ENCODE measurements at regions not wholly inside any gene's neighbourhood (a gene's known extent, or its start where the extent isn't known, plus 50 kb on each side); places are given as distances from the start of the nearest gene placed in this dataset.

DNA sequence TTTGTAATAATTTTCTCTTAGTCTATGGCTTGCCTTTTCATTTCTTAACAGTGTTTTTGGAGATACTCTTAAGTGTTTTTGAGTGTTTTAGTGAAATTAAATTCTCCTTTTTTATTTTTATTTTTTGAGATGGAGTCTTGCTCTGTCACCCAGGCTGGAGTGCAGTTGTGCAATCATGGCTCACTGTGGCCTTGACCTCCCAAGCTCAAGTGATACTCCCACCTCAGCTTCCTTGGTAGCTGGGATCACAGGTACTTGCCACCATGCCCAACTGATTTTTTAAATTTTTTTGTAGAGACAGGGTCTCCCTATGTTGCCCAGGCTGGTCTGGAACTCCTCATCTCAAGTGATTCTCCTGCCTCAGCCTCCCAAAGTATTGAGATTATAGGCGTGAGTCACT, 240.3 kb downstream of the PLPP3 start:
- H3K36me3 Mint-ChIP-seq, result peaks cover 0 to 2% of the 10 kb centered on the region in 2 donors
- H3K4me1 Mint-ChIP-seq, result no peaks in the 10 kb centered on the region
- peaks cover 14 to 20% of the 10 kb centered on the region in 2 donors for H3K27me3 Mint-ChIP-seq
- H3K9me3 Mint-ChIP-seq, result peaks cover 0 to 2% of the 10 kb centered on the region in 2 donors
- no peak overlapping the region for H3K4me3 Mint-ChIP-seq
- ATAC-seq (replicated peaks) (no peak), DNase-seq (no peak)
- H3K27ac Mint-ChIP-seq, result no peak overlapping the region

DNA sequence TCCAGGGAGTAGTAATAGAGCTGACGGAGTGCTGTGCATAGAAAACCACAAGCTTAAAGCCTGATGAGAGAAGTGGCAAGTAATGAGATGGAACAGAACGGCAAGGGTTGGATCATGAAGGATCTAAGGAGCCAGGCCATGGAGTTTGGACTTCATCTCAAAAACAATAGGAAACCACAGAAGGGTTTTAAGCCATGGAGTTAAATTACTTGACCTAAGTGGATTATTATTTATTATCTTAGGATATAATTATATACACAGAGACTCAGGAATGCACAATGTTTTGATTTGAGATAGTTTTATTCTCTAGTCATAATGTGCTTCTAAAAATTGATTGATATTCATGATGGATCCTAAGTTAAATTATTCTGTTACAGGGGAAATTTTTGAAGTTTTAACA, 242.4 kb downstream of the PLPP3 start:
- ATAC-seq (replicated peaks) (no peak), DNase-seq (no peak)
- no peaks in the 10 kb centered on the region for H3K4me1 Mint-ChIP-seq
- no peak overlapping the region for H3K4me3 Mint-ChIP-seq
- no peak overlapping the region for H3K27ac Mint-ChIP-seq
- peaks cover 14 to 20% of the 10 kb centered on the region in 2 donors for H3K27me3 Mint-ChIP-seq
- H3K36me3 Mint-ChIP-seq, result peaks cover 0 to 2% of the 10 kb centered on the region in 2 donors
- peaks cover 0 to 2% of the 10 kb centered on the region in 2 donors for H3K9me3 Mint-ChIP-seq

DNA sequence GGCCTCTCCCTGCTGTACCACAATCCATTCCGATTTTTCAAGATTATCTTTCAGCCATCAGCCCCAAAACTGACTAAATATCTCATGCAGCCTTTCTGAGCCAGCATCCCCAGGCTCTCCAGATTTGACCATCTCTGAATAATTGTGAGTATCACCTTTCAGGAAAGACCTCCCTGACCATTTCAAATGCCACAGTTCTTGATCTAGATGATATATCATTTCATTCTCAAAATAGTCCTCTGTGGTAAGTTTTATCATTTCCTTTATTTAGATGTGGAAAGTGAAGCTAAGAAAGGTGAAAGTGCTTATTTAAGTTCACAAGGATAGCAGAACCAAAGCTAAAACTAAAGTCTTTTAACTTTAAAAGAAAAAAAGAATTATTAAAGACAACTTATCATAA, 244.0 kb downstream of the PLPP3 start:
- no peak overlapping the region for H3K27ac Mint-ChIP-seq
- H3K36me3 Mint-ChIP-seq, result no peaks in the 10 kb centered on the region
- ATAC-seq (replicated peaks), result no peak
- H3K9me3 Mint-ChIP-seq, result no peaks in the 10 kb centered on the region
- no peak for DNase-seq
- peaks cover 5 to 13% of the 10 kb centered on the region in 2 donors for H3K27me3 Mint-ChIP-seq
- H3K4me1 Mint-ChIP-seq, result peaks cover under 1 to 8% of the 10 kb centered on the region in 2 donors
- H3K4me3 Mint-ChIP-seq, result no peak overlapping the region

GRCh38 chr1:56334047-56334446, 245.3 kb downstream of the PLPP3 start:
- ATAC-seq (replicated peaks) (no peak), DNase-seq (no peak)
- Mint-ChIP-seq H3K27me3 (peaks cover 0 to 4% of the 10 kb centered on the region in 2 donors), H3K36me3 (no peaks in the 10 kb centered on the region), H3K27ac (no peak overlapping the region), H3K4me3 (no peak overlapping the region), H3K9me3 (no peaks in the 10 kb centered on the region), H3K4me1 (peaks cover 4 to 12% of the 10 kb centered on the region in 2 donors)

DNA sequence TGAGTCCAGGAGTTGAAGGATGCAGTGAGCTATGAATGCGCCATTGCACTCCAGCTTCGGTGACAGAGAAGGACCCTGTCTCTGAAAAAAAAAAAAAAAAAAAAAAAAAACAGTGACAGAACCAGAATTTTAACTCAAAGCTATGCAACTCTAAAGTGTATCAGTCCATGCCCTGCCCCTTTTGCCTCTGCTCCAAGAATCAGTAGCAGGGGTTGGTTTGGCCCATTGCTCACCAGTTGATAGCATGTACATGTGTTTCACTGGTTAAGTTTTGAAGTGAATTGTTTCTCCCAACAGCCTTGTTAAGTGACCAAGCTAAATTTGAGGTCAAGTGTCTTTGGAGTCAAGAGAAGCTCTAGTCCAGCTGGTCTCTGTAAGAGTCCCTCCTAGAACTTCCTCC, 245.9 kb downstream of the PLPP3 start:
- DNase-seq (no peak), ATAC-seq (replicated peaks) (no peak)
- H3K36me3 Mint-ChIP-seq, result no peaks in the 10 kb centered on the region
- H3K27ac Mint-ChIP-seq, result no peak overlapping the region
- peaks cover 8 to 12% of the 10 kb centered on the region in 2 donors for H3K4me1 Mint-ChIP-seq
- H3K4me3 Mint-ChIP-seq, result no peak overlapping the region
- H3K27me3 Mint-ChIP-seq, result peaks cover 0 to 4% of the 10 kb centered on the region in 2 donors
- H3K9me3 Mint-ChIP-seq, result no peaks in the 10 kb centered on the region

DNA sequence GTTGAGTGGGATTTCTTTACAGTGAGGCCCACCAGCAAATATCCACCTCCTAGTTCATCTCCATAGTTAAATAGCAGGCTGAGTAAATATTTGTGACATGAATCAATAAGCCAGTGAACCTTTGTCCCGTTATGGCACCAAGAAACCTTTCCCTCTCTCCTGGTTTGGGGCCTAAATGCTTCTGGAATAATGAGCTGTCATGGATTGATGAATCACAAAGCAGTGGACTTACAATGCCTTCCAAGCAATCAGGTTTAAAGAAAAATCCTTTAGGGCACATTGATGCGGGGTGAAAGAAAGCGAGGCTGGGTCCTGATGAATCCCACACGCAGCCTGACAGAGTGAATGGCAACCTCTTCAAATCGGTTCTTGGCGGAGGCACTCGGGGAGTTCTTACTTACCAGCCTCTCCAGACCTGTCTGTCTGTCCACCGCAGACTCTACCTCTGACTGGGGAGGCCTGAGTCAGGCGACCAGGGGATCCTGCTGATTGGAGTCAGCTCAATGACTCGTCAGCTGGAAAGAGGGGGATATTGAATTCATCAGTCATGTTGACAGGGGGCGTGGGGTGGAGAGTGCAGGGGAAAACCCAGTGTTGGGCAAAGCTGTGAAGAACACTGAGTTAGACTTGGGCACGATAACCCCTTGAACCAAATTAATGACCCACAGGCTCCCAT, 247.3 kb downstream of the PLPP3 start:
- Mint-ChIP-seq H3K4me1 (peaks cover 10 to 12% of the 10 kb centered on the region in 2 donors), H3K36me3 (no peaks in the 10 kb centered on the region), H3K4me3 (no peak overlapping the region), H3K27ac (no peak overlapping the region), H3K27me3 (peaks cover 0 to 4% of the 10 kb centered on the region in 2 donors), H3K9me3 (no peaks in the 10 kb centered on the region)
- DNase-seq (no peak), ATAC-seq (replicated peaks) (no peak)

DNA sequence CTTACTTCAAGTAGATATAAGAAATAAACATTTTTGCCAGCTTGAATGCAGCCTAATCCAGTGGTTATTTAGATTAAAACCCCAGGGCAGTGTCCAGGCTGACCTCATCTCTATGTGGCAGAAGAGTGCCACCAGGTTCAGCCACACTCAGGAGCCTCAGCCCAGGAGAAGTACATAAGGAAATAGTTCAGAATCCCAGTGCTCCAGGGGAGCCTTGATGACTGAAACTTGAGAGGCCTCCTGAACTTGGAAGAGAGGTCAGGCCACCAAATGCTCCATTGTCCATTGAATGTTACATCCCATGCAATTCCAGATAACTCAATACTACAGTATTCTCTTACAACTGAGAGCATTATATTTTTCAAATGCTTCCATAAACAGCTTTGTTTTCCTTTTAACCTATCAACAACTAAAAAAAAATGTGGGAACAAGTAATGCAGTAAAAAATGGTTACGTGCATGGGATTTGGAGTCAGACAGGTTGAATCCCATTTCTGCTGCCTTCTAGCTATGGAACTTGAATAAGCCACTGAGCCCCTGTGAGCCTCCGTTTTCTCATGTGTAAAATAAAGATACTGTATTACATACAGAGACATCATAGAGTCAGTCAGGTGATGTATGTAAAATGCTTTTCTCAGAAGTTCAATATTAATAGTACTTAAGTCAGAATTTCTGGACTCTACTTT, 248.0 kb downstream of the PLPP3 start:
- no peak overlapping the region for H3K4me3 Mint-ChIP-seq
- DNase-seq (no peak), ATAC-seq (replicated peaks) (no peak)
- H3K4me1 Mint-ChIP-seq, result peaks cover 10 to 12% of the 10 kb centered on the region in 2 donors
- H3K27ac Mint-ChIP-seq, result no peak overlapping the region
- no peaks in the 10 kb centered on the region for H3K9me3 Mint-ChIP-seq
- peaks cover 0 to 4% of the 10 kb centered on the region in 2 donors for H3K27me3 Mint-ChIP-seq
- H3K36me3 Mint-ChIP-seq, result no peaks in the 10 kb centered on the region

GRCh38 chr1:56330391-56331026, 248.9 kb downstream of the PLPP3 start:
- no peak for DNase-seq
- Mint-ChIP-seq H3K36me3 (no peaks in the 10 kb centered on the region), H3K27me3 (no peaks in the 10 kb centered on the region), H3K9me3 (no peaks in the 10 kb centered on the region), H3K4me1 (peaks cover 10 to 12% of the 10 kb centered on the region in 2 donors), H3K27ac (no peak overlapping the region), H3K4me3 (no peak overlapping the region)
- ATAC-seq (replicated peaks), result peak; percentile 87 to 91

- ATAC-seq (replicated peaks) (no peak), DNase-seq (no peak)
- Mint-ChIP-seq H3K4me1 (peaks cover 10 to 15% of the 10 kb centered on the region in 2 donors), H3K36me3 (no peaks in the 10 kb centered on the region), H3K4me3 (no peak overlapping the region), H3K27ac (no peak overlapping the region), H3K27me3 (no peaks in the 10 kb centered on the region), H3K9me3 (no peaks in the 10 kb centered on the region)
Measured at GRCh38 chr1:56329970-56330369, 249.4 kb downstream of the PLPP3 start.

GRCh38 chr1:56327195-56327594, 252.2 kb downstream of the PLPP3 start:
- Mint-ChIP-seq H3K27me3 (no peaks in the 10 kb centered on the region), H3K4me3 (no peak overlapping the region), H3K27ac (no peak overlapping the region), H3K36me3 (no peaks in the 10 kb centered on the region), H3K4me1 (peaks cover 12 to 22% of the 10 kb centered on the region in 2 donors), H3K9me3 (no peaks in the 10 kb centered on the region)
- DNase-seq (no peak), ATAC-seq (replicated peaks) (no peak)

DNA sequence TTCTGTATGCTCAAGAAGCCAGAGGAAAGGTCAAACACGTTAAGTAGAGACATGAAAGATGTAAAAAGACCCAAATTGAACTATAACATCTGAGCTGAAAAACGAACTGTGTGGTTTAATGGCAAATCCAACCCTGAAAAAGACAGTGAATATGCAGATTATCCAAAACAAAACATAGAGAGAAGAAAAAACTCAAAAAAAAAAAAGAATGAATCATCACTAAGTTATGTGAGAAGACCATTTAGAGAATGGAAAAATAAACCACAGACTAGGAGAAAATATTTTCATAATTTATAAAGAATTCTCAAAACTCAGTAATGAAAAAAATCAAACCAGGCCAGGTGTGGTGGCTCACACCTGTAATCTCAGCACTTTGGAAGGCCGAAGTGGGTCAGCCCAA, 253.3 kb downstream of the PLPP3 start:
- H3K4me3 Mint-ChIP-seq, result no peak overlapping the region
- ATAC-seq (replicated peaks) (no peak), DNase-seq (no peak)
- H3K36me3 Mint-ChIP-seq, result no peaks in the 10 kb centered on the region
- H3K9me3 Mint-ChIP-seq, result no peaks in the 10 kb centered on the region
- no peaks in the 10 kb centered on the region for H3K27me3 Mint-ChIP-seq
- peaks cover 12 to 21% of the 10 kb centered on the region in 2 donors for H3K4me1 Mint-ChIP-seq
- H3K27ac Mint-ChIP-seq, result no peak overlapping the region

DNA sequence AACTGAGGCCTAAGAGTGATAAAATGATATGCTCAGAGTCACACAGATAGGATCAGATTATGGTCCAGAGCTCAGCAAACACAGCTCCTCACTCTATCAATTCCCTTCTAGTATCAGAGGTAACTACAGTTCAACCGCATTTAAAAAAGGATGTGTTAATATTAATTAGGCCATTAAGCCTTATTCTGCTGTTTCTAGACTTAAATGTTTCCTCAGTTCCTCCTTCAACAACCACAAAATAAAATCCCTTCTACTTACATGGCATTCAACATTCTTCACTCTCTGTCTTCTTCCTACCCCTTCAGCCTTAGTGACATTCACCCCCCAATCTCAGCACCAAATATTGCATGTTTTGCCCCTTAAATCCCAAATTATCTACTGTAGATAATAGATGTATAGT, 254.9 kb downstream of the PLPP3 start:
- Mint-ChIP-seq H3K27me3 (no peaks in the 10 kb centered on the region), H3K27ac (no peak overlapping the region), H3K9me3 (no peaks in the 10 kb centered on the region), H3K36me3 (no peaks in the 10 kb centered on the region), H3K4me1 (peaks cover 8 to 11% of the 10 kb centered on the region in 2 donors), H3K4me3 (no peak overlapping the region)
- DNase-seq, result no peak
- ATAC-seq (replicated peaks), result peak in 1 of 2 donors; percentile 57

GRCh38 chr1:56322211-56322610, 257.2 kb downstream of the PLPP3 start:
- Mint-ChIP-seq H3K9me3 (no peaks in the 10 kb centered on the region), H3K36me3 (no peaks in the 10 kb centered on the region), H3K27ac (no peak overlapping the region), H3K27me3 (no peaks in the 10 kb centered on the region), H3K4me1 (peaks cover 2 to 11% of the 10 kb centered on the region in 2 donors), H3K4me3 (no peak overlapping the region)
- ATAC-seq (replicated peaks) (no peak), DNase-seq (no peak)

- Mint-ChIP-seq H3K4me3 (no peak overlapping the region), H3K27ac (no peak overlapping the region), H3K36me3 (no peaks in the 10 kb centered on the region), H3K4me1 (peaks cover 2 to 11% of the 10 kb centered on the region in 2 donors), H3K27me3 (no peaks in the 10 kb centered on the region), H3K9me3 (no peaks in the 10 kb centered on the region)
- no peak for ATAC-seq (replicated peaks)
- no peak for DNase-seq
Measured at GRCh38 chr1:56321150-56321490, 258.2 kb downstream of the PLPP3 start.
